OCI-M1 (cell line): ENCODE measurements at regions not wholly inside any gene's neighbourhood (a gene's known extent, or its start where the extent isn't known, plus 50 kb on each side); places are given as distances from the start of the nearest gene placed in this dataset.
A peak's percentile ranks its signal among the peaks of the same experiment; 100 is the strongest.

Source experiments
- DNase-seq: peaks from one replicate; lab custom pipeline; 2025; lab: John Stamatoyannopoulos, UW

- no peak for DNase-seq
These were observed 109.4 kb upstream of the ATP11B start for GRCh38 chr3:182683858-182684257.

GRCh38 chr3:182686033-182686886 is 107.0 kb upstream of the ATP11B start:
- no peak for DNase-seq

- DNase-seq, result no peak
These were observed 103.1 kb upstream of the ATP11B start for GRCh38 chr3:182690172-182690571.

- no peak for DNase-seq
These were observed 101.3 kb upstream of the ATP11B start for GRCh38 chr3:182692021-182692420.

GRCh38 chr3:182692695-182693094 is 100.6 kb upstream of the ATP11B start:
- DNase-seq, result no peak

- no peak for DNase-seq
These were observed 99.6 kb upstream of the ATP11B start for GRCh38 chr3:182693723-182694122.

GRCh38 chr3:182696916-182697315 is 96.4 kb upstream of the ATP11B start:
- no peak for DNase-seq

GRCh38 chr3:182697345-182697919 is 95.9 kb upstream of the ATP11B start:
- no peak for DNase-seq

GRCh38 chr3:182698078-182698477 is 95.2 kb upstream of the ATP11B start:
- DNase-seq, result no peak

GRCh38 chr3:182699550-182700170 is 93.6 kb upstream of the ATP11B start:
- DNase-seq, result no peak

GRCh38 chr3:182702216-182702615 is 91.1 kb upstream of the ATP11B start:
- DNase-seq, result no peak

- DNase-seq, result no peak
These were observed 90.1 kb upstream of the ATP11B start for GRCh38 chr3:182703233-182703632.

GRCh38 chr3:182704926-182705325 is 88.4 kb upstream of the ATP11B start:
- no peak for DNase-seq

- DNase-seq, result no peak
These were observed 84.5 kb upstream of the ATP11B start for GRCh38 chr3:182708810-182709209.

GRCh38 chr3:182709306-182709705 is 84.0 kb upstream of the ATP11B start:
- no peak for DNase-seq

- peak; percentile 56 for DNase-seq
These were observed 82.6 kb upstream of the ATP11B start for GRCh38 chr3:182710557-182711157.

GRCh38 chr3:182711261-182711683 is 82.0 kb upstream of the ATP11B start:
- no peak for DNase-seq

- no peak for DNase-seq
These were observed 81.5 kb upstream of the ATP11B start for GRCh38 chr3:182711853-182712252.

GRCh38 chr3:182713111-182713510 is 80.2 kb upstream of the ATP11B start:
- no peak for DNase-seq

GRCh38 chr3:182713743-182714517 is 79.4 kb upstream of the ATP11B start:
- DNase-seq, result peak; percentile 84

- DNase-seq, result peak; percentile 76
These were observed 78.3 kb upstream of the ATP11B start for GRCh38 chr3:182715006-182715405.

- DNase-seq, result peak; percentile 78
These were observed 77.1 kb upstream of the ATP11B start for GRCh38 chr3:182716114-182716688.
